OCI-LY1 (cell line): ENCODE measurements at regions not wholly inside any gene's neighbourhood (a gene's known extent, or its start where the extent isn't known, plus 50 kb on each side); places are given as distances from the start of the nearest gene placed in this dataset.

Experiments
- H2AFZ ChIP-seq: fragments of 200-600 bp; sonication (generic), shearing (Covaris generic); 2 replicates; pipeline ENCODE4 v1.6.0; 2014; ENCODE audit warnings: antibody characterized with exemption, mild to moderate bottlenecking, low read length
- H3F3A ChIP-seq: fragments of 200-600 bp; sonication (generic), shearing (Covaris generic); 2 replicates; pipeline ENCODE4 v1.6.0; 2014; ENCODE audit warnings: mild to moderate bottlenecking, antibody characterized with exemption, low read length, moderate library complexity; ENCODE audit not compliant: insufficient read depth
- H3K27ac ChIP-seq: fragments of 200-600 bp; sonication (generic); 2 replicates; pipeline ENCODE4 v1.5.1; 2014; ENCODE audit warnings: low read length, mixed run types, mild to moderate bottlenecking, low read depth; ENCODE audit not compliant: poor library complexity, severe bottlenecking
- H3K27me3 ChIP-seq: fragments of 200-600 bp; sonication (generic); 2 replicates; pipeline ENCODE4 v1.6.0; 2014; ENCODE audit warnings: antibody characterized with exemption, mild to moderate bottlenecking, low read length, moderate library complexity; ENCODE audit not compliant: insufficient read depth
- H3K36me3 ChIP-seq: fragments of 200-600 bp; sonication (generic); 2 replicates; pipeline ENCODE4 v1.6.1; 2014; ENCODE audit warnings: mild to moderate bottlenecking, antibody characterized with exemption, low read length, moderate library complexity, mixed read lengths; ENCODE audit not compliant: insufficient read depth
- H3K4me1 ChIP-seq: fragments of 200-600 bp; sonication (generic); 2 replicates; pipeline ENCODE4 v1.5.1; 2014; ENCODE audit warnings: mild to moderate bottlenecking, low read length, moderate library complexity; ENCODE audit not compliant: insufficient read depth, severe bottlenecking
- H3K4me2 ChIP-seq: fragments of 200-600 bp; sonication (generic), shearing (Covaris generic); 2 replicates; pipeline ENCODE4 v1.6.1; 2014; ENCODE audit warnings: low read length
- H3K4me3 ChIP-seq: fragments of 200-600 bp; sonication (generic); 2 replicates; pipeline ENCODE4 v1.5.1; 2014; ENCODE audit warnings: low read length, low read depth, mild to moderate bottlenecking, mixed read lengths; ENCODE audit not compliant: poor library complexity, severe bottlenecking
- H3K79me2 ChIP-seq: fragments of 200-600 bp; shearing (Covaris generic); 2 replicates; pipeline ENCODE4 v1.6.1; 2016; ENCODE audit warnings: mixed run types, low read length, mixed read lengths; ENCODE audit not compliant: insufficient read depth
- H3K9ac ChIP-seq: fragments of 200-600 bp; sonication (generic), shearing (Covaris generic); 2 replicates; pipeline ENCODE4 v1.6.1; 2014; ENCODE audit warnings: mild to moderate bottlenecking, low read length, mixed read lengths
- H3K9me2 ChIP-seq: fragments of 200-600 bp; sonication (generic), shearing (Covaris generic); 2 replicates; pipeline ENCODE4 v1.6.1; 2014; ENCODE audit warnings: low read depth, mild to moderate bottlenecking, low read length, mixed read lengths
- H3K9me3 ChIP-seq: fragments of 200-600 bp; shearing (Covaris generic); 2 replicates; pipeline ENCODE4 v1.6.1; 2014; ENCODE audit warnings: low read length, mixed read lengths
- H4K20me1 ChIP-seq: fragments of 200-600 bp; sonication (generic), shearing (Covaris generic); 2 replicates; pipeline ENCODE4 v1.6.0; 2016; ENCODE audit warnings: mild to moderate bottlenecking, low read length; ENCODE audit not compliant: insufficient read depth
- CTCF ChIP-seq: fragments of 200-600 bp; sonication (generic), shearing (Covaris generic); IDR thresholded peaks from 2 replicates; pipeline ENCODE4 v1.5.1; 2017; ENCODE audit warnings: mild to moderate bottlenecking, antibody characterized with exemption, low read length, moderate library complexity, mixed read lengths
- EZH2 ChIP-seq: fragments of 200-600 bp; sonication (generic), shearing (Covaris generic); IDR thresholded peaks from 2 replicates; pipeline ENCODE4 v1.8.0; 2017; ENCODE audit warnings: borderline replicate concordance, mixed run types, mild to moderate bottlenecking, antibody characterized with exemption, low read length, moderate library complexity, mixed read lengths

- TF ChIP-seq CTCF = no peak
- no peak for TF ChIP-seq EZH2
- H3K79me2 ChIP-seq = no peaks in the 10 kb centered on the region
These were observed 375.2 kb upstream of the ANO5 start for GRCh38 chr11:21817696-21818095.

DNA sequence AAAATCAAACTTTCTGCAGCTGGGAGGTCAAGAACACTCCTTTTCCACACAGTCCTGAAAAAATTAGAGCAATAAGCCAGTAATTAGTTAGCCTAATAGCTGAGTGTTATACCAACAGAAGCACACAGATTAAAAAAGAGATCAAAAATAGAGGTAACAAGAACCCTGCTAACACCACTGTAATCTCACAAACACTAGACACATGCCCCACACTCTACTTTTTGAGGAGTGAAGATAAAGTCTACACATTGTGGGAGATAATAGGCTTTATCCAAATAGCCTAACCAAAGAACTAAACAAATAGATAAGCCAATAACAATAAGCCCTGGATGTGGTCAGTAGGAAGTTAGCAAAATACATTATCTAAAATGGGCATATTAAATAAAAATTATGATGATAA, 372.7 kb upstream of the ANO5 start:
- Histone ChIP-seq H4K20me1 (no peaks in the 10 kb centered on the region), H3K27me3 (no peaks in the 10 kb centered on the region), H3K36me3 (no peaks in the 10 kb centered on the region), H3K79me2 (no peaks in the 10 kb centered on the region), H3K4me2 (no peak overlapping the region), H3K9me3 (no peaks in the 10 kb centered on the region), H3K4me1 (no peaks in the 10 kb centered on the region), H3K27ac (no peak overlapping the region), H3K9me2 (no peaks in the 10 kb centered on the region), H2AFZ (no peak overlapping the region), H3K9ac (no peak overlapping the region), H3F3A (no peaks in the 10 kb centered on the region), H3K4me3 (no peak overlapping the region)
- no peak for TF ChIP-seq EZH2
- TF ChIP-seq CTCF = no peak

More at GRCh38 chr11:21817696-21818095, 375.2 kb upstream of the ANO5 start:
- Histone ChIP-seq H3K9me2 (no peaks in the 10 kb centered on the region), H3K27ac (no peak overlapping the region), H3K27me3 (no peaks in the 10 kb centered on the region), H3K9me3 (no peaks in the 10 kb centered on the region), H3K4me1 (no peaks in the 10 kb centered on the region), H3K9ac (no peak overlapping the region), H3K36me3 (no peaks in the 10 kb centered on the region), H2AFZ (no peak overlapping the region), H3K4me2 (no peak overlapping the region), H3K4me3 (no peak overlapping the region), H3F3A (no peaks in the 10 kb centered on the region), H4K20me1 (no peaks in the 10 kb centered on the region)

GRCh38 chr11:21825127-21825526, 367.8 kb upstream of the ANO5 start:
- H2AFZ ChIP-seq = no peak overlapping the region
- H3K36me3 ChIP-seq = no peaks in the 10 kb centered on the region
- H3K9me2 ChIP-seq = no peaks in the 10 kb centered on the region
- no peak overlapping the region for H3K4me3 ChIP-seq
- H3K79me2 ChIP-seq = no peaks in the 10 kb centered on the region
- no peaks in the 10 kb centered on the region for H3F3A ChIP-seq
- no peaks in the 10 kb centered on the region for H3K9me3 ChIP-seq
- no peak for TF ChIP-seq CTCF
- TF ChIP-seq EZH2 = no peak
- no peaks in the 10 kb centered on the region for H3K27me3 ChIP-seq
- no peaks in the 10 kb centered on the region for H4K20me1 ChIP-seq
- H3K4me2 ChIP-seq = no peak overlapping the region
- H3K9ac ChIP-seq = no peak overlapping the region
- H3K27ac ChIP-seq = no peak overlapping the region
- H3K4me1 ChIP-seq = no peaks in the 10 kb centered on the region
